CD8-positive, alpha-beta memory T cell (primary cell): ENCODE measurements at regions not wholly inside any gene's neighbourhood (a gene's known extent, or its start where the extent isn't known, plus 50 kb on each side); places are given as distances from the start of the nearest gene placed in this dataset.

Experiments
- CTCF ChIA-PET: fragments of 350-600 bp; sonication (Branson Sonifier 250); formaldehyde crosslinking; loops from one replicate; lab custom pipeline; 2021; ENCODE audit warnings: antibody characterized with exemption; lab: Charles Lee
- POLR2A ChIA-PET: fragments of 350-600 bp; sonication (Branson Sonifier 250); formaldehyde crosslinking; loops from one replicate; lab custom pipeline; 2021; ENCODE audit warnings: antibody characterized with exemption; lab: Charles Lee
- DNase-seq, 5 donors: peaks; one replicate each; pipeline versions ENCODE4 v3.0.0 to v3.0.0-alpha.2; 2020 to 2022; ENCODE audit warnings: mixed read lengths in 1 of 5
- H3K27ac ChIP-seq: one replicate; pipeline ENCODE4 v1.7.0; 2013; ENCODE audit warnings: low read depth, mild to moderate bottlenecking, low read length, moderate library complexity
- H3K27me3 ChIP-seq: 2 replicates; pipeline ENCODE4 v1.7.0; 2013; ENCODE audit warnings: low read length, mild to moderate bottlenecking; ENCODE audit not compliant: insufficient read depth, poor library complexity, severe bottlenecking
- H3K36me3 ChIP-seq: 2 replicates; pipeline ENCODE4 v1.7.0; 2013; ENCODE audit warnings: mild to moderate bottlenecking, low read length, moderate library complexity; ENCODE audit not compliant: insufficient read depth
- H3K4me1 ChIP-seq: 2 replicates; pipeline ENCODE4 v1.7.0; 2013; ENCODE audit warnings: mild to moderate bottlenecking, low read length, moderate library complexity; ENCODE audit not compliant: insufficient read depth
- H3K4me3 ChIP-seq: 2 replicates; pipeline ENCODE4 v1.7.0; 2013; ENCODE audit warnings: mild to moderate bottlenecking, low read length
- H3K9me3 ChIP-seq: 2 replicates; pipeline ENCODE4 v1.7.0; 2013; ENCODE audit warnings: mild to moderate bottlenecking, low read length
- H3K27ac Mint-ChIP-seq, 8 donors: one replicate each; pipeline ENCODE4 v1.8.0; 2020 to 2021; ENCODE audit warnings: mixed read lengths in 8 of 8, mild to moderate bottlenecking in 6 of 8, inconsistent platforms in 3 of 8, moderate library complexity in 3 of 8
- H3K27me3 Mint-ChIP-seq, 2 donors: one replicate each; pipeline ENCODE4 v1.8.0; 2020 to 2021; ENCODE audit warnings: mixed read lengths in 2 of 2, mild to moderate bottlenecking in 1 of 2, moderate library complexity in 1 of 2
- H3K36me3 Mint-ChIP-seq, 3 donors: one replicate each; pipeline ENCODE4 v1.8.0; 2020 to 2021; ENCODE audit warnings: mixed read lengths in 3 of 3, inconsistent platforms in 1 of 3, mild to moderate bottlenecking in 1 of 3
- H3K4me1 Mint-ChIP-seq, 3 donors: one replicate each; pipeline ENCODE4 v1.8.0; 2020 to 2021; ENCODE audit warnings: mixed read lengths in 3 of 3, inconsistent platforms in 1 of 3, mild to moderate bottlenecking in 1 of 3
- H3K4me3 Mint-ChIP-seq, 7 donors: one replicate each; pipeline ENCODE4 v1.8.0; 2020 to 2021; ENCODE audit warnings: mixed read lengths in 7 of 7, mild to moderate bottlenecking in 6 of 7, moderate library complexity in 4 of 7, inconsistent platforms in 2 of 7
- H3K9me3 Mint-ChIP-seq, 5 donors: one replicate each; pipeline ENCODE4 v1.8.0; 2020 to 2022; ENCODE audit warnings: mixed read lengths in 5 of 5, mild to moderate bottlenecking in 3 of 5, moderate library complexity in 2 of 5, inconsistent platforms in 1 of 5

GRCh38 chr3:90253131-90253530 is 1145.7 kb downstream of the EPHA3 start:
- Histone ChIP-seq H3K4me1 (no peaks in the 10 kb centered on the region), H3K9me3 (no peaks in the 10 kb centered on the region), H3K4me3 (no peak overlapping the region), H3K27me3 (no peaks in the 10 kb centered on the region), H3K36me3 (no peaks in the 10 kb centered on the region), H3K27ac (no peak overlapping the region)
- no peaks in the 10 kb centered on the region for H3K36me3 Mint-ChIP-seq
- DNase-seq = no peak
- no peaks in the 10 kb centered on the region for H3K4me1 Mint-ChIP-seq
- no peak overlapping the region for H3K27ac Mint-ChIP-seq
- ChIA-PET POLR2A (no interaction called here), CTCF (no interaction called here)
- H3K27me3 Mint-ChIP-seq = no peaks in the 10 kb centered on the region
- H3K4me3 Mint-ChIP-seq = no peak overlapping the region
- peaks cover 7 to 19% (median 10%) of the 10 kb centered on the region in 5 donors for H3K9me3 Mint-ChIP-seq

DNA sequence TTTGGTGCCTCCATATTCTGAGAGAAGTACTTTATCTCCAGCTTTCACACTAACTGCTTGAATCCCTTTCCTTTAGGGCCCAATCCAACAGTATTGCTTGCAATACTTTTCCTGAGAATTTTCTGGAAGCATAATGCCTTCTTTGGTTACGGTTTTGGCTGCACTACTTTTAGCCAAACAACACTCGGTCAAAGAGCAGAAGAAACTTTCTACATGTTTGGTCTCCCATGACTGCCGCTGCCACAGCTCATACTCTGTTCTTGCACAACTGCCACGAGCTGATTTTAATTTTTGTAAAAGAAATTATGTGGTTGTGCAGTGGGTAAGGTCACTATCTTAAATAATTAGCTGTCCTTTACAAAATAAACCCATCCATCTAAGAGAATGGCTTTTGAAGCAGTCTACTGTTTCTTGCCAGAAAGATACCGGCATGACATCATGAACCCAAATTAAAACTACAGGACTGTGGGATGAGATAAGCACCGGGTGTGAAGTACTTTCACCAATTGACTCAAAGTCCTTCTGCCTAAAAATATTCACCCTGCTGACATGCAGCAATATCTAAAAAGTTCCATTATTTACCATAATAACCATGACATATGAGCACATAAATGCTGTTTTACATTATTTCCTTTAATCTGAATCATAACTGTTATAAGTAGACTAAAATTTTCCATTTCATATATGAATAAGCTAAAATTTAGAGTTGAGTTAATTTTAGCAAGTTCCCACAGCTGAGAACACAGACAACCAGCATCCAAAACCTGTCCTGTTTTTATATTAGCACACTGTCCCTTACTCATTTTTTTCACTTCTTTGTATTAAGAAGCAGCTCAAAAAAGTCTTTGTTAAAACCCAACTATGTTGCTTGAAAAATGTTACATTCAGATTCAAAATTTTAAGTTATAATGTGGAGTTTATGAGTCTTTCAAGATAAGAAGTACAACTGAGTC is 1154.3 kb downstream of the EPHA3 start:
- ChIA-PET CTCF (no interaction called here), POLR2A (no interaction called here)
- H3K9me3 Mint-ChIP-seq = peaks cover 15 to 36% (median 28%) of the 10 kb centered on the region in 5 donors
- no peaks in the 10 kb centered on the region for H3K27me3 Mint-ChIP-seq
- Histone ChIP-seq H3K9me3 (no peaks in the 10 kb centered on the region), H3K27ac (no peak overlapping the region), H3K4me1 (no peaks in the 10 kb centered on the region), H3K27me3 (no peaks in the 10 kb centered on the region), H3K4me3 (no peak overlapping the region), H3K36me3 (no peaks in the 10 kb centered on the region)
- no peak overlapping the region for H3K27ac Mint-ChIP-seq
- H3K4me3 Mint-ChIP-seq = no peak overlapping the region
- H3K4me1 Mint-ChIP-seq = no peaks in the 10 kb centered on the region
- no peaks in the 10 kb centered on the region for H3K36me3 Mint-ChIP-seq
- DNase-seq = no peak
